Calu3 (cell line): ENCODE measurements at regions not wholly inside any gene's neighbourhood (a gene's known extent, or its start where the extent isn't known, plus 50 kb on each side); places are given as distances from the start of the nearest gene placed in this dataset.

Source experiments
- BruUV-seq: library from RNA; stranded (reverse); fragments of 400-500 nt; replicated peaks from 2 replicates; lab custom pipeline; 2021; lab: Mats Ljungman, UMichigan
- CTCF ChIA-PET: fragments of 300-600 bp; sonication (Branson Sonifier 250); formaldehyde crosslinking; loops from one replicate; lab custom pipeline; 2022; ENCODE audit warnings: antibody characterized with exemption; lab: Charles Lee
- DNase-seq: peaks from one replicate; pipeline ENCODE4 v3.0.0; 2022
- H3K27ac Mint-ChIP-seq: one replicate; pipeline ENCODE4 v1.8.0; 2022; ENCODE audit warnings: mixed read lengths; ENCODE audit not compliant: unreplicated experiment
- H3K27me3 Mint-ChIP-seq: one replicate; pipeline ENCODE4 v1.8.0; 2022; ENCODE audit warnings: mixed read lengths; ENCODE audit not compliant: unreplicated experiment
- H3K36me3 Mint-ChIP-seq: one replicate; pipeline ENCODE4 v1.8.0; 2022; ENCODE audit warnings: mild to moderate bottlenecking, moderate library complexity, mixed read lengths; ENCODE audit not compliant: insufficient read depth, unreplicated experiment
- H3K4me1 Mint-ChIP-seq: one replicate; pipeline ENCODE4 v1.8.0; 2022; ENCODE audit warnings: mild to moderate bottlenecking, low read depth, mixed read lengths; ENCODE audit not compliant: unreplicated experiment
- H3K4me3 Mint-ChIP-seq: one replicate; pipeline ENCODE4 v1.8.0; 2022; ENCODE audit warnings: mild to moderate bottlenecking, low read depth, moderate library complexity, mixed read lengths; ENCODE audit not compliant: unreplicated experiment
- H3K9me3 Mint-ChIP-seq: one replicate; pipeline ENCODE4 v1.8.0; 2022; ENCODE audit warnings: low read depth, mixed read lengths; ENCODE audit not compliant: unreplicated experiment
- intact Hi-C: fragments of 100-400 bp; cut with micrococcal nuclease; formaldehyde crosslinking; loops from one replicate; pipeline ENCODE4 v1.10.0; 2022; ENCODE audit not compliant: unreplicated experiment
- TF ChIP-seq, protein P1 (sequence below): fragments of 200-600 bp; IDR thresholded peaks from one replicate; pipeline ENCODE4 v1.8.0; 2022; ENCODE audit warnings: antibody characterized with exemption; ENCODE audit not compliant: unreplicated experiment

DNA sequence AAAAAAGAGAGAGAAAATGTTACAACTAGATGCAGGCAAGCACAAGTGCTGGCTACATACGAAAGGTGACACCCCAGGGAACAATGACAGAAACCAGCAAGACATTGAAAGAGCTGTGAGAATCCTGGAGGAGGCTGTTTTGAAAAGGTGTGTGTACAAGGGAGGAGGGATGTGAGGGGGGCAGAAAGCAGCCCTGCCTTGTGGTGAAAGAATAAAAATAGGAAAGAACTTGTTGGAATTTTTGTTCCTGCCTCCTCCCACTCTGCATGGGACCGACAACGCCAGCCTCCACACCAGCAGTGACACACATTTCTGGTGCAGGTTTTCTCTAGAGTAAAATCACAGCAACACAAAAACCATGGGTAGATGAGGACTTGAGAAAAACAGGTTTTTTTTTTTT is 1258.6 kb downstream of the PCDH9 start:
- TF ChIP-seq, protein P1, sequence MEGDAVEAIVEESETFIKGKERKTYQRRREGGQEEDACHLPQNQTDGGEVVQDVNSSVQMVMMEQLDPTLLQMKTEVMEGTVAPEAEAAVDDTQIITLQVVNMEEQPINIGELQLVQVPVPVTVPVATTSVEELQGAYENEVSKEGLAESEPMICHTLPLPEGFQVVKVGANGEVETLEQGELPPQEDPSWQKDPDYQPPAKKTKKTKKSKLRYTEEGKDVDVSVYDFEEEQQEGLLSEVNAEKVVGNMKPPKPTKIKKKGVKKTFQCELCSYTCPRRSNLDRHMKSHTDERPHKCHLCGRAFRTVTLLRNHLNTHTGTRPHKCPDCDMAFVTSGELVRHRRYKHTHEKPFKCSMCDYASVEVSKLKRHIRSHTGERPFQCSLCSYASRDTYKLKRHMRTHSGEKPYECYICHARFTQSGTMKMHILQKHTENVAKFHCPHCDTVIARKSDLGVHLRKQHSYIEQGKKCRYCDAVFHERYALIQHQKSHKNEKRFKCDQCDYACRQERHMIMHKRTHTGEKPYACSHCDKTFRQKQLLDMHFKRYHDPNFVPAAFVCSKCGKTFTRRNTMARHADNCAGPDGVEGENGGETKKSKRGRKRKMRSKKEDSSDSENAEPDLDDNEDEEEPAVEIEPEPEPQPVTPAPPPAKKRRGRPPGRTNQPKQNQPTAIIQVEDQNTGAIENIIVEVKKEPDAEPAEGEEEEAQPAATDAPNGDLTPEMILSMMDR, result no peak
- Mint-ChIP-seq H3K9me3 (peaks cover 2% of the 10 kb centered on the region), H3K36me3 (no peaks in the 10 kb centered on the region), H3K4me3 (no peak overlapping the region), H3K4me1 (no peaks in the 10 kb centered on the region), H3K27me3 (no peaks in the 10 kb centered on the region), H3K27ac (no peak overlapping the region)
- CTCF ChIA-PET, result no interaction called here
- BruUV-seq, result no TSS peak
- no peak for DNase-seq
- intact Hi-C loops, result no loop called here

DNA sequence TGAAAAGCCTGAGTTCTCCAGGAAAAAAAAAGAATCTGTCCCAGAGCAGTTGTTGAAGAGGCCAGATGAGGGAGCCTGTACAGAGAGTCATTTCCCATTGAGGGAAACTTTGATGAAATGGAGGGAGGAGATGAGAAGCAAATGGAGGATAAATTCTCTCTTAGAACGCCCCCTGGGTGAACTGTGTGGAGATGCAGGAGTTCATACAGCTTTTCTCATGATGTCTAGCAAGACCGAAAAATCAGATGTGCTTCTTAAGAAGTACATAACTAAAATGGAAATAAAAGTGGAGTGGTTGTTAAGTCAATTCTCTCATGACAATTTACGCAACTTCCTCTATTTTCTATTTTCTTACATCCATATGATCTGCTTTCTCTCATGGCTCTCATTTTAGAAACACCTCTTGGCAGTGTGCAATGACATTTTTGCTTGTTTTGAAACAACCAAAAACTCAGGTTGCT is 1263.1 kb downstream of the PCDH9 start:
- TF ChIP-seq, protein P1, result no peak
- intact Hi-C loops, result no loop called here
- no peak for DNase-seq
- no peak overlapping the region for H3K4me3 Mint-ChIP-seq
- no peaks in the 10 kb centered on the region for H3K9me3 Mint-ChIP-seq
- BruUV-seq, result no TSS peak
- H3K36me3 Mint-ChIP-seq, result no peaks in the 10 kb centered on the region
- H3K27ac Mint-ChIP-seq, result no peak overlapping the region
- no peaks in the 10 kb centered on the region for H3K27me3 Mint-ChIP-seq
- CTCF ChIA-PET, result no interaction called here
- H3K4me1 Mint-ChIP-seq, result no peaks in the 10 kb centered on the region

DNA sequence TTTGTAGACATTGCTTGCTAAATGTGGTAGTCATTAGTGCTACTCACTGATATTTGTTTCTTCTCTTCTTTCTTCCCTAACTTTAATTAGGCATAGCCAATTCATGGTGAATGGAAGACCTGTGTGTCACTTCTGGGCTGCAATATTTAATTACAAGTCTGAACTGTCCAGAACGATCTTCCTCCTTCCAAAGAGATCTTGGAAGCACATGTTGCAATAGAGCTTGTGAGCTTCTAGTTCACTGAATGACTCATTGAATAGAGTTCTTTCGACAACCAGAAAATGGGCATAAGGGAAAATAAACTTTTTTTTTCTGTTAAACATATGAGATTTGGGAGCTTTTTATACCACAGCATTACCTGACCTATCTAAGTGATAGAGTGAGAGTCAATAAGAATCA is 1264.6 kb downstream of the PCDH9 start:
- Mint-ChIP-seq H3K4me1 (no peaks in the 10 kb centered on the region), H3K9me3 (no peaks in the 10 kb centered on the region), H3K27ac (no peak overlapping the region), H3K36me3 (no peaks in the 10 kb centered on the region), H3K4me3 (no peak overlapping the region), H3K27me3 (no peaks in the 10 kb centered on the region)
- TF ChIP-seq, protein P1, result no peak
- CTCF ChIA-PET, result no interaction called here
- intact Hi-C loops, result no loop called here
- DNase-seq, result no peak
- no TSS peak for BruUV-seq

DNA sequence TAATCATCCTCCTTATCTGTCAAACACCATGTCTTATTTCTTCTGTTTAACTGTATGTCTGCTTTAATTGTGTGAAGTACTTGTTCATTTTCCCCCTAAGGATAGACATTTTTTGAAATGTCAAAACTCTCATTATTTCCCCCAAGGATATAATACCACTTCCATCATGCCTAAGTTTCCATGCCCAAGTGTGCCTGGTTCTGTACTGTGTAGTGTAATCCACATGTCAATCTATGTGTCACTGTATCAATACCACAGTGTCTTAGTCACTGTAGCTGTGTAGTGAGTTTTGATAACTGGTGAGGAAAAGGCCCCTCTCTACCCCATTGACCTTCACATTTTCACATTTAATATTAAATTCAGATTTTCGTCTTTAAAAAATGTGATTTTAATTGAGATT is 1265.5 kb downstream of the PCDH9 start:
- TF ChIP-seq, protein P1, result no peak
- CTCF ChIA-PET, result no interaction called here
- intact Hi-C loops, result no loop called here
- Mint-ChIP-seq H3K36me3 (no peaks in the 10 kb centered on the region), H3K27me3 (no peaks in the 10 kb centered on the region), H3K4me1 (no peaks in the 10 kb centered on the region), H3K9me3 (no peaks in the 10 kb centered on the region), H3K27ac (no peak overlapping the region), H3K4me3 (no peak overlapping the region)
- no TSS peak for BruUV-seq
- no peak for DNase-seq

DNA sequence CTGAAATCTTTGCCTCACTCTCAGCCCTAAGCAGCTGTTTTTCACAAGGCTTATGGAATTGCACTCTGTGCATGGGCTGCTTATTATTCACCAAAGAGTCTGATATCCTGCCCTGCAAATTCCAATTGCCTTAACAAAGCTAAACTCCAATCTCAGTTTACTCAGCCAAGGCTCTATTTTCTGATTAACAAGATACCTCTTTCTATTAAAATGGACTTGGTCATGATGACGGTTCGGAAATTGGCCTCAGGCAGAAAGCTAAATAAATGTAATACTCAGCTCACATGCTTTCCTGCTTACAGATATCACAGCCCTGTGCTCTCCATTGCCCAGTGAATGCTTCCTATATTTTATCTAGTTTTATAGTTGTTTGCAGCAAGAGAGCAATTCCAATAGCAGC is 1270.8 kb downstream of the PCDH9 start:
- H3K4me1 Mint-ChIP-seq, result no peaks in the 10 kb centered on the region
- H3K36me3 Mint-ChIP-seq, result no peaks in the 10 kb centered on the region
- TF ChIP-seq, protein P1, result no peak
- H3K9me3 Mint-ChIP-seq, result no peaks in the 10 kb centered on the region
- H3K4me3 Mint-ChIP-seq, result no peak overlapping the region
- CTCF ChIA-PET, result no interaction called here
- no TSS peak for BruUV-seq
- no peak for DNase-seq
- intact Hi-C loops, result no loop called here
- no peak overlapping the region for H3K27ac Mint-ChIP-seq
- no peaks in the 10 kb centered on the region for H3K27me3 Mint-ChIP-seq
